ENCODE measurements at regions not wholly inside any gene's neighbourhood (a gene's known extent, or its start where the extent isn't known, plus 50 kb on each side); places are given as distances from the start of the nearest gene placed in this dataset.

GRCh38 chr6:104589940-104590339 lies 269.8 kb downstream of the HACE1 start:
- TF ChIP-seq POLR2AphosphoS5 (IDR thresholded peaks at IDR 0.05; ENCODE audit: low read depth, low read length) (no peak), EGR1 (IDR thresholded peaks at IDR 0.05; ENCODE audit: borderline replicate concordance, low read depth, low read length) (no peak), SAP30 (IDR thresholded peaks at IDR 0.05; ENCODE audit: insufficient read depth, insufficient replicate concordance, low read length) (no peak), ATF2 (IDR thresholded peaks at IDR 0.05; ENCODE audit: low read length) (no peak), EZH2 (IDR thresholded peaks at IDR 0.05; ENCODE audit: low read depth, low read length, severe bottlenecking) (no peak), E2F6 (IDR thresholded peaks at IDR 0.05) (no peak), TCF12 (IDR thresholded peaks at IDR 0.05; ENCODE audit: low read depth, low read length) (no peak), SRF (IDR thresholded peaks at IDR 0.05; ENCODE audit: low read depth, low read length) (no peak), SIX5 (IDR thresholded peaks at IDR 0.05; ENCODE audit: low read depth, low read length) (no peak), BRCA1 (IDR thresholded peaks at IDR 0.05; ENCODE audit: low read depth, low read length) (no peak)
- Histone ChIP-seq H3K23me2 (ENCODE audit: low read depth, low read length) (no peaks in the 10 kb centered on the region; the same call in 1 of the 2 replicates), H3K9ac (replicated peaks in 1 of 4; ENCODE audit: extremely low read depth in 1 of 4, low read depth in 3 of 4, low read length in 3 of 4) (no peak overlapping the region), H3K56ac (replicated peaks; ENCODE audit: insufficient read length, low read depth, low read length) (no peak overlapping the region), H3K4me3 (ENCODE audit: extremely low read depth in 1 of 4, insufficient read depth in 2 of 4, low read depth in 3 of 4, low read length in 4 of 4) (no peak overlapping the region), H3K27ac (ENCODE audit: low read depth, low read length) (no peak overlapping the region), H2BK15ac (ENCODE audit: low read length) (no peak overlapping the region), H2BK120ac (replicated peaks; ENCODE audit: low read depth, low read length) (no peak overlapping the region), H4K8ac (ENCODE audit: extremely low read depth, insufficient read depth, low read length) (no peak overlapping the region), H2AK5ac (ENCODE audit: low read depth, low read length) (no peak overlapping the region), H3K4me2 (ENCODE audit: insufficient read depth in 1 of 2, low read depth in 2 of 2, low read length in 2 of 2) (no peak overlapping the region), H3K79me1 (ENCODE audit: low read depth, low read length) (no peaks in the 10 kb centered on the region), H3K9me3 (ENCODE audit: insufficient read depth in 2 of 2, low read depth in 1 of 2, low read length in 1 of 2) (no peaks in the 10 kb centered on the region), H3K36me3 (ENCODE audit: control insufficient read depth in 2 of 4, insufficient read depth in 4 of 4, low read length in 3 of 4) (no peaks in the 10 kb centered on the region), H2BK20ac (ENCODE audit: low read length) (no peak overlapping the region), H3K4ac (replicated peaks; ENCODE audit: insufficient read length, low read depth, low read length) (no peak overlapping the region), H3K4me1 (replicated peaks in 1 of 4; ENCODE audit: control insufficient read depth in 3 of 4, insufficient read depth in 4 of 4, low read length in 3 of 4) (no peaks in the 10 kb centered on the region), H3K23ac (ENCODE audit: insufficient read length) (no peak overlapping the region), H2BK5ac (ENCODE audit: low read depth, low read length) (no peak overlapping the region), H4K20me1 (replicated peaks in 1 of 2; ENCODE audit: control insufficient read depth in 1 of 2, insufficient read depth in 2 of 2, low read length in 2 of 2) (no peaks in the 10 kb centered on the region), H3K18ac (ENCODE audit: extremely low read depth, low read length) (no peak overlapping the region), H2BK12ac (ENCODE audit: low read depth, low read length) (no peak overlapping the region), H4K5ac (ENCODE audit: insufficient read length, low read depth, low read length) (no peak overlapping the region), H3K79me2 (ENCODE audit: control insufficient read depth in 1 of 2, insufficient read depth in 2 of 2, low read length in 2 of 2) (no peaks in the 10 kb centered on the region), H3K27me3 (replicated peaks in 1 of 4; ENCODE audit: control insufficient read depth in 3 of 4, extremely low read depth in 1 of 4, insufficient read depth in 3 of 4, low read length in 3 of 4) (peaks cover 0 to 1% (median 0%) of the 10 kb centered on the region in 4 experiments; a peak in 1 of 7 replicates), H2AFZ (ENCODE audit: low read length) (no peak overlapping the region), H3K14ac (ENCODE audit: insufficient read length) (no peak overlapping the region), H4K91ac (replicated peaks; ENCODE audit: insufficient read length, low read length) (no peak overlapping the region)
- ChIA-PET POLR2A (ENCODE audit: partially characterized antibody) (no interaction called here), CTCF (ENCODE audit: partially characterized antibody) (interaction anchor here (1.6 kb wide), 1 partner anchor 17 kb away, joined by 3 read pairs; no protein-coding TSS in a partner anchor)
- no peak for FAIRE-seq
- DNase-seq (ENCODE audit: low read depth in 1 of 2, low spot score in 2 of 2), result no peak

All from H1 (cell line).